K562 (cell line): ENCODE measurements at regions not wholly inside any gene's neighbourhood (a gene's known extent, or its start where the extent isn't known, plus 50 kb on each side); places are given as distances from the start of the nearest gene placed in this dataset.

Experiments
- ATAC-seq: fragments of 200-7000 bp; cut with Tn5 transposase; 3 replicates; pipeline ENCODE4 v1.9.1; 2020; ENCODE audit warnings: moderate library complexity
- BruUV-seq: library from RNA; stranded (reverse); fragments of 400-500 nt; replicated peaks from 2 replicates; lab custom pipeline; 2021; lab: Mats Ljungman, UMichigan
- CTCF ChIA-PET: fragments of 300-600 bp; formaldehyde crosslinking; extraction: SDS; loops from one replicate; lab custom pipeline; 2021; ENCODE audit warnings: low intra/inter-chr PET ratio; lab: Yijun Ruan, JAX
- POLR2A ChIA-PET: fragments of 300-600, 350-650 bp; sonication (Branson Sonifier 250); formaldehyde crosslinking; extraction: SDS; loops from one replicate; lab custom pipeline; 2021; ENCODE audit warnings: antibody characterized with exemption, inconsistent platforms; lab: Yijun Ruan, JAX
- DNase-seq, 4 experiments: peaks; one replicate each; pipeline versions ENCODE4 v3.0.0 to v3.0.0-alpha.2; 2011 to 2018; ENCODE audit warnings: low spot score in 3 of 4, mixed read lengths in 3 of 4; ENCODE audit errors: extremely low read depth in 1 of 4
- FAIRE-seq: peaks from 2 replicates; lab custom pipeline; 2011; peaks lifted over from hg19 to GRCh38; lab: Jason Lieb, UNC
- H2AFZ ChIP-seq: 2 replicates; pipeline ENCODE4 v1.6.0; 2011; ENCODE audit warnings: low read depth, low read length, control low read depth, inconsistent platforms
- H3K27ac ChIP-seq: fragments of 200-600 bp; 3 replicates; pipeline ENCODE4 v1.8.0; 2011; ENCODE audit warnings: low read depth, mild to moderate bottlenecking, control low read depth, inconsistent platforms, low read length, moderate library complexity, mixed read lengths; ENCODE audit errors: extremely low read depth
- H3K27me3 ChIP-seq, 2 experiments: fragments of 300-600 bp in 1 of 2; 2 replicates in 1 of 2; 3 replicates in 1 of 2; pipeline versions ENCODE4 v1.6.0 to v1.8.0; 2011; ENCODE audit warnings: inconsistent platforms in 2 of 2, low read length in 2 of 2, mild to moderate bottlenecking in 1 of 2, mixed read lengths in 1 of 2, moderate library complexity in 1 of 2; ENCODE audit not compliant: control insufficient read depth in 2 of 2, insufficient read depth in 2 of 2
- H3K36me3 ChIP-seq: fragments of 300-600 bp; 3 replicates; pipeline ENCODE4 v1.8.0; 2011; ENCODE audit warnings: mild to moderate bottlenecking, low read length, inconsistent platforms; ENCODE audit not compliant: control insufficient read depth, insufficient read depth
- H3K4me1 ChIP-seq, 2 experiments: fragments of 200-600 bp in 1 of 2; replicated peaks in 1 of 2; 2 replicates in 1 of 2; 3 replicates in 1 of 2; pipeline versions ENCODE4 v1.5.1 to v1.8.0; 2011; ENCODE audit warnings: inconsistent platforms in 2 of 2, low read length in 2 of 2, mild to moderate bottlenecking in 1 of 2, mixed read lengths in 1 of 2, moderate library complexity in 1 of 2; ENCODE audit not compliant: control insufficient read depth in 2 of 2, insufficient read depth in 2 of 2
- H3K4me2 ChIP-seq: 2 replicates; pipeline ENCODE4 v1.6.1; 2011; ENCODE audit warnings: low read length, control low read depth, inconsistent platforms, mixed read lengths; ENCODE audit not compliant: insufficient read depth
- H3K4me3 ChIP-seq: fragments of 200-600 bp; sonication (generic), shearing (Covaris generic); 2 replicates; pipeline ENCODE4 v1.5.1; 2016; ENCODE audit warnings: control low read depth, inconsistent platforms
- H3K79me2 ChIP-seq: fragments of 200-600 bp; 3 replicates; pipeline ENCODE4 v1.8.0; 2011; ENCODE audit warnings: low read length, inconsistent platforms; ENCODE audit not compliant: control insufficient read depth, insufficient read depth
- H3K9ac ChIP-seq, 2 experiments: 2 replicates each; pipeline versions ENCODE4 v1.6.0 to v1.6.1; 2011; ENCODE audit warnings: low read depth in 2 of 2, low read length in 2 of 2, control low read depth in 1 of 2, inconsistent platforms in 1 of 2, mild to moderate bottlenecking in 1 of 2, mixed read lengths in 1 of 2; ENCODE audit not compliant: insufficient read depth in 1 of 2
- H3K9me1 ChIP-seq: one replicate; pipeline ENCODE4 v1.6.0; 2011; ENCODE audit warnings: inconsistent platforms, mild to moderate bottlenecking, low read length, moderate library complexity; ENCODE audit not compliant: control insufficient read depth, insufficient read depth
- H3K9me3 ChIP-seq: replicated peaks from 2 replicates; pipeline ENCODE4 v1.5.1; 2011; ENCODE audit warnings: low read depth, low read length, inconsistent platforms; ENCODE audit not compliant: control insufficient read depth, insufficient read depth
- H4K20me1 ChIP-seq: replicated peaks from 2 replicates; pipeline ENCODE4 v1.6.1; 2011; ENCODE audit warnings: low read length, inconsistent platforms, mixed read lengths; ENCODE audit not compliant: control insufficient read depth, insufficient read depth
- ARNT ChIP-seq, 2 experiments: fragments of 450-650 bp; IDR thresholded peaks; 2 replicates each; pipeline ENCODE4 v1.6.1; 2016; ENCODE audit warnings: mild to moderate bottlenecking in 1 of 2
- ATF4 ChIP-seq: fragments of 450-650 bp; formaldehyde crosslinking; IDR thresholded peaks from 2 replicates; pipeline ENCODE4 v1.4.0; 2022; ENCODE audit warnings: mild to moderate bottlenecking, moderate library complexity
- BRD9 ChIP-seq: fragments of 450-650 bp; IDR thresholded peaks from 2 replicates; pipeline ENCODE4 v1.6.1; 2018; ENCODE audit warnings: low read depth; ENCODE audit not compliant: partially characterized antibody
- CCNT2 ChIP-seq: IDR thresholded peaks from 2 replicates; pipeline ENCODE4 v1.6.1; 2011; ENCODE audit warnings: borderline replicate concordance, low read depth, mild to moderate bottlenecking, moderate library complexity, mixed read lengths, low read length; ENCODE audit not compliant: insufficient read length; ENCODE audit errors: extremely low read depth
- FOXP1 ChIP-seq: sonication (generic); formaldehyde crosslinking; IDR thresholded peaks from 2 replicates; pipeline ENCODE4 v1.8.0; 2022; ENCODE audit warnings: mild to moderate bottlenecking, missing genetic modification reagents
- NFE2L1 ChIP-seq: fragments of 450-650 bp; IDR thresholded peaks from 2 replicates; pipeline ENCODE4 v1.6.1; 2016; ENCODE audit warnings: missing genetic modification characterization, low read depth, mild to moderate bottlenecking, missing compliant biosample characterization, moderate library complexity, borderline replicate concordance
- PCBP1 ChIP-seq: fragments of 200-400 bp; formaldehyde crosslinking; IDR thresholded peaks from 2 replicates; pipeline ENCODE4 v1.6.1; 2018; ENCODE audit warnings: mild to moderate bottlenecking, low read depth, low read length; ENCODE audit not compliant: poor library complexity, severe bottlenecking
- PTTG1 ChIP-seq: fragments of 450-650 bp; IDR thresholded peaks from 2 replicates; pipeline ENCODE4 v1.6.1; 2016; ENCODE audit warnings: low read depth, mild to moderate bottlenecking, missing genetic modification characterization, missing compliant biosample characterization
- U2AF1 ChIP-seq: fragments of 200-400 bp; formaldehyde crosslinking; optimal IDR thresholded peaks from 2 replicates; pipeline ENCODE3; 2017; ENCODE audit warnings: mild to moderate bottlenecking, low read depth, low read length, moderate library complexity
- ZBTB49 ChIP-seq: sonication (generic); formaldehyde crosslinking; IDR thresholded peaks from 2 replicates; pipeline ENCODE4 v1.8.0; 2022; ENCODE audit warnings: missing genetic modification reagents, mild to moderate bottlenecking, borderline replicate concordance
- ZKSCAN8 ChIP-seq: fragments of 200-800 bp; sonication (Bioruptor generic); IDR thresholded peaks from 2 replicates; pipeline ENCODE4 v1.6.1; 2016; ENCODE audit warnings: missing genetic modification characterization, missing compliant biosample characterization
- ZNF398 ChIP-seq: fragments of 250-450 bp; sonication (Bioruptor Pico); IDR thresholded peaks from 2 replicates; pipeline ENCODE4 v1.8.0; 2021; ENCODE audit warnings: moderate library complexity, mild to moderate bottlenecking, inconsistent platforms
- ZNF408 ChIP-seq: fragments of 250-450 bp; sonication (Bioruptor Pico); IDR thresholded peaks from 2 replicates; pipeline ENCODE4 v1.4.0; 2020; ENCODE audit warnings: low read depth, mild to moderate bottlenecking, moderate library complexity
- ZNF431 ChIP-seq: sonication (generic); formaldehyde crosslinking; IDR thresholded peaks from 2 replicates; pipeline ENCODE4 v1.8.0; 2022; ENCODE audit warnings: mild to moderate bottlenecking, missing genetic modification reagents
- ZNF76 ChIP-seq: fragments of 250-450 bp; sonication (Bioruptor Pico); IDR thresholded peaks from 2 replicates; pipeline ENCODE4 v1.4.0; 2020; ENCODE audit warnings: mild to moderate bottlenecking, moderate library complexity, borderline replicate concordance
- WGBS: fragments of 100-300 bp; shearing (Covaris generic); methylation state at CpG from one replicate; pipeline ENCODE4 v1.1.6; 2016; ENCODE audit warnings: low coverage, mixed read lengths; ENCODE audit not compliant: insufficient coverage; ENCODE audit errors: missing lambda C conversion rate; 5-methylcytosine and 5-hydroxymethylcytosine counted together
- in situ Hi-C: fragments of 300-500 bp; cut with MboI; formaldehyde crosslinking; loops from 4 replicates; pipeline ENCODE4 v1.15.0; 2018; ENCODE audit warnings: inconsistent platforms, mixed read lengths
- intact Hi-C: fragments of 100-400 bp; cut with micrococcal nuclease; formaldehyde crosslinking; loops from 2 replicates; pipeline ENCODE4 v1.14.2; 2022

- Histone ChIP-seq H3K79me2 (no peaks in the 10 kb centered on the region), H3K4me1 (no peaks in the 10 kb centered on the region), H2AFZ (no peak overlapping the region), H3K36me3 (no peaks in the 10 kb centered on the region), H4K20me1 (no peaks in the 10 kb centered on the region), H3K4me3 (no peak overlapping the region), H3K27ac (no peak overlapping the region), H3K9me1 (no peaks in the 10 kb centered on the region), H3K9ac (no peak overlapping the region), H3K9me3 (no peaks in the 10 kb centered on the region), H3K27me3 (no peaks in the 10 kb centered on the region), H3K4me2 (no peak overlapping the region)
- no peak for FAIRE-seq
- DNase-seq, result no peak
- 0% methylated on average over 3 of the region's 3 CpGs for WGBS
- TF ChIP-seq ZBTB49 (no peak), CCNT2 (no peak), ZNF408 (CRISPR knock-in tag) (no peak), PTTG1 (tag) (no peak), FOXP1 (CRISPR knock-in tag) (no peak), U2AF1 (no peak), ATF4 (CRISPR knock-in tag) (no peak), BRD9 (no peak), ARNT (IDR thresholded peaks at IDR 0.05) (no peak), ZNF431 (CRISPR knock-in tag) (no peak), NFE2L1 (tag) (no peak), ZKSCAN8 (no peak), PCBP1 (no peak), ZNF76 (CRISPR knock-in tag) (no peak), ZNF398 (CRISPR knock-in tag) (no peak)
- ChIA-PET POLR2A (no interaction called here), CTCF (no interaction called here)
- in situ Hi-C loops, result no loop called here
- intact Hi-C loops, result no loop called here
- BruUV-seq, result no TSS peak
- no peak for ATAC-seq
These were observed 1008.0 kb downstream of the FAM181B start for GRCh38 chr11:81725701-81726100.
